HEK293 (cell line): ENCODE measurements at regions not wholly inside any gene's neighbourhood (a gene's known extent, or its start where the extent isn't known, plus 50 kb on each side); places are given as distances from the start of the nearest gene placed in this dataset.

Experiments
- KLF10 ChIP-seq: fragments of 450-650 bp; IDR thresholded peaks from 2 replicates; pipeline ENCODE4 v1.5.1; 2018; ENCODE audit warnings: missing biosample characterization, mild to moderate bottlenecking, missing genetic modification characterization
- ZNF324 ChIP-seq: fragments of 450-650 bp; formaldehyde crosslinking; IDR thresholded peaks from 2 replicates; pipeline ENCODE4 v1.5.1; 2016; ENCODE audit warnings: missing biosample characterization, missing genetic modification characterization
- TF ChIP-seq, protein P1 (sequence below): fragments of 450-650 bp; formaldehyde crosslinking; IDR thresholded peaks from 2 replicates; pipeline ENCODE4 v1.5.1; 2016; ENCODE audit warnings: missing biosample characterization, missing genetic modification characterization

DNA sequence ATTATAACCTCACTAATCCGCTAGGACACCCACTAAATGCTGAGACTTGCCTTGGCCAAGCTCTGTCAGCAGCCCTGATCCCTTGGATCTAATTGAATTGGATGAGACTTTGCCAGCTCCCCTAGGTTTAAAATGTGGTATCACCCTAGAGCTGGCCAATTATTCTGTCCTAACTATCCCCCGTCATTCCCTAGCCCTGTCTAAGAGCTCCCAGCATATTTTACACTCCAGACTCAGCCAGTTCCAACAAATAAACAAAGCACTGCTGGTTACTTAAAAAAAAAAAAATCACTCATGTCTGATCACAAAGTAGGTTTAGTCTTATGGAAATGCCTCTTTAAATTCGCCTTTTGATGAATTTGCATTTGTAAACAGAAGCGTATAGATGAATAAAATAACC, 147.9 kb upstream of the EGR2 start:
- TF ChIP-seq, protein P1, sequence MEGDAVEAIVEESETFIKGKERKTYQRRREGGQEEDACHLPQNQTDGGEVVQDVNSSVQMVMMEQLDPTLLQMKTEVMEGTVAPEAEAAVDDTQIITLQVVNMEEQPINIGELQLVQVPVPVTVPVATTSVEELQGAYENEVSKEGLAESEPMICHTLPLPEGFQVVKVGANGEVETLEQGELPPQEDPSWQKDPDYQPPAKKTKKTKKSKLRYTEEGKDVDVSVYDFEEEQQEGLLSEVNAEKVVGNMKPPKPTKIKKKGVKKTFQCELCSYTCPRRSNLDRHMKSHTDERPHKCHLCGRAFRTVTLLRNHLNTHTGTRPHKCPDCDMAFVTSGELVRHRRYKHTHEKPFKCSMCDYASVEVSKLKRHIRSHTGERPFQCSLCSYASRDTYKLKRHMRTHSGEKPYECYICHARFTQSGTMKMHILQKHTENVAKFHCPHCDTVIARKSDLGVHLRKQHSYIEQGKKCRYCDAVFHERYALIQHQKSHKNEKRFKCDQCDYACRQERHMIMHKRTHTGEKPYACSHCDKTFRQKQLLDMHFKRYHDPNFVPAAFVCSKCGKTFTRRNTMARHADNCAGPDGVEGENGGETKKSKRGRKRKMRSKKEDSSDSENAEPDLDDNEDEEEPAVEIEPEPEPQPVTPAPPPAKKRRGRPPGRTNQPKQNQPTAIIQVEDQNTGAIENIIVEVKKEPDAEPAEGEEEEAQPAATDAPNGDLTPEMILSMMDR (tag by site-specific recombination) = no peak
- TF ChIP-seq ZNF324 (tag by site-specific recombination) (no peak), KLF10 (tag by site-specific recombination) (no peak)
